ENCODE measurements at regions not wholly inside any gene's neighbourhood (a gene's known extent, or its start where the extent isn't known, plus 50 kb on each side); places are given as distances from the start of the nearest gene placed in this dataset.
A peak's percentile ranks its signal among the peaks of the same experiment; 100 is the strongest.

- no peak for DNase-seq (ENCODE audit: low spot score)
Observed at GRCh38 chr10:58932577-58933314, 243.7 kb upstream of the PHYHIPL start.

GRCh38 chr10:58936364-58936763, 240.1 kb upstream of the PHYHIPL start:
- no peak for DNase-seq (ENCODE audit: low spot score)

GRCh38 chr10:58937423-58937822, 239.0 kb upstream of the PHYHIPL start:
- no peak for DNase-seq (ENCODE audit: low spot score)

- DNase-seq (ENCODE audit: low spot score) = no peak
Observed at GRCh38 chr10:58942724-58943123, 233.7 kb upstream of the PHYHIPL start.

- no peak for DNase-seq (ENCODE audit: low spot score)
Observed at GRCh38 chr10:58943256-58943890, 233.1 kb upstream of the PHYHIPL start.

- DNase-seq (ENCODE audit: low spot score) = no peak
Observed at GRCh38 chr10:58943960-58944359, 232.5 kb upstream of the PHYHIPL start.

GRCh38 chr10:58948303-58948702, 228.1 kb upstream of the PHYHIPL start:
- DNase-seq (ENCODE audit: low spot score) = no peak

- no peak for DNase-seq (ENCODE audit: low spot score)
Observed at GRCh38 chr10:58950618-58951017, 225.8 kb upstream of the PHYHIPL start.

- no peak for DNase-seq (ENCODE audit: low spot score)
Observed at GRCh38 chr10:58951087-58951486, 225.4 kb upstream of the PHYHIPL start.

GRCh38 chr10:58951746-58952145, 224.7 kb upstream of the PHYHIPL start:
- no peak for DNase-seq (ENCODE audit: low spot score)

GRCh38 chr10:58952162-58952601, 224.3 kb upstream of the PHYHIPL start:
- no peak for DNase-seq (ENCODE audit: low spot score)

GRCh38 chr10:58952747-58953466, 223.5 kb upstream of the PHYHIPL start:
- peak; percentile 40 for DNase-seq (ENCODE audit: low spot score)

GRCh38 chr10:58954178-58954577, 222.3 kb upstream of the PHYHIPL start:
- DNase-seq (ENCODE audit: low spot score) = no peak

- DNase-seq (ENCODE audit: low spot score) = no peak
Observed at GRCh38 chr10:58955615-58956014, 220.8 kb upstream of the PHYHIPL start.

- DNase-seq (ENCODE audit: low spot score) = no peak
Observed at GRCh38 chr10:58956926-58957325, 219.5 kb upstream of the PHYHIPL start.

GRCh38 chr10:58957517-58957916, 218.9 kb upstream of the PHYHIPL start:
- DNase-seq (ENCODE audit: low spot score) = no peak

- peak; percentile 0 for DNase-seq (ENCODE audit: low spot score)
Observed at GRCh38 chr10:58963101-58963534, 213.3 kb upstream of the PHYHIPL start.

GRCh38 chr10:58963723-58964124, 212.7 kb upstream of the PHYHIPL start:
- no peak for DNase-seq (ENCODE audit: low spot score)

GRCh38 chr10:58965855-58966254, 210.6 kb upstream of the PHYHIPL start:
- DNase-seq (ENCODE audit: low spot score) = no peak

- DNase-seq (ENCODE audit: low spot score) = no peak
Observed at GRCh38 chr10:58967551-58968388, 208.7 kb upstream of the PHYHIPL start.

GRCh38 chr10:58968389-58968755, 208.1 kb upstream of the PHYHIPL start:
- no peak for DNase-seq (ENCODE audit: low spot score)

- no peak for DNase-seq (ENCODE audit: low spot score)
Observed at GRCh38 chr10:58969576-58969975, 206.9 kb upstream of the PHYHIPL start.
